NOMO-1 (cell line): ENCODE measurements at regions not wholly inside any gene's neighbourhood (a gene's known extent, or its start where the extent isn't known, plus 50 kb on each side); places are given as distances from the start of the nearest gene placed in this dataset.

ENCODE experiments used
- DNase-seq, 2 experiments: peaks; one replicate each; lab custom pipeline; 2025; ENCODE audit not compliant: unreplicated experiment in 2 of 2; lab: John Stamatoyannopoulos, UW

GRCh38 chr3:79928687-79929408, 161.1 kb upstream of the ROBO1 start:
- DNase-seq: no peak

- DNase-seq: no peak
These were observed 158.7 kb upstream of the ROBO1 start for GRCh38 chr3:79926522-79926921.

GRCh38 chr3:79922633-79923032, 154.8 kb upstream of the ROBO1 start:
- DNase-seq: no peak

GRCh38 chr3:79917561-79917960, 149.8 kb upstream of the ROBO1 start:
- no peak for DNase-seq

GRCh38 chr3:79910337-79910736, 142.5 kb upstream of the ROBO1 start:
- DNase-seq: no peak

- no peak for DNase-seq
These were observed 138.3 kb upstream of the ROBO1 start for GRCh38 chr3:79906106-79906505.

- no peak for DNase-seq
These were observed 134.4 kb upstream of the ROBO1 start for GRCh38 chr3:79902151-79902550.

DNA sequence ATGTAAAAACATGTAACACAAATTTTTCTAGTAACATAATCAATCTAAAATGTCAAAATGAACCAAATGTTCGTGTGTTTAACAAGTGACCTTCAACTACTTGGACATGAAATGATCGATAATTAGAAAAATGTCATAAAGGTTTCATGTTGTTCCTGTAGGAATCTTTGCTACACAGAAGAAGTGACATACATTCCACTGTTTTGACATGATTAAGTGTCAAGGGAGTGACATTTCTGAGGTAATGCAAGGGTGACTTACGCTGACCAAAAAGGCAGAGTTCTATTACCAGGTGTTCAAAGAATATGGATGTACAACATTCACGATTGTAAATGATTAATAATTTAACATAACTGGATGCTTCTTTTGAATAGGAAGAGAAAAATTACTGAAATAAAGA, 131.1 kb upstream of the ROBO1 start:
- DNase-seq: no peak

- DNase-seq: no peak
These were observed 128.3 kb upstream of the ROBO1 start for GRCh38 chr3:79896086-79896485.

DNA sequence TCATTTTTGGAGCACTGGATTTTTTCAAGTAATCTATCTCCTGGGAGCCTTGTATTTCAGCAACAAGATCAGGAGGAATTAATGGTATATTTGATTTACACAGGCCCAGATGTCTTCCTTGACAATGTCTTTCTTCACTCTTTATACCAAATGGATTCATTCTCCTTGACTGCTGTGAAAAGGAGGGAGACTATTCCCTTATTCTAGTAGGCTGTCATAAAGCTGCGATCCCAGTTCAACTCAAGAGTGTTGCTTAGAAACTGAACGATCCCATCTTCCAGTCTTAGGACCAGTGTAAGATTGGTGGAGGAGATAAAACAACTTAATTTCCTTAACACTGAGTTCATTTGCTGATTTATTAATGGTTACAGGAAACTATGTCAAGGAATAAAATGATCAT, 119.4 kb upstream of the ROBO1 start:
- DNase-seq: no peak

GRCh38 chr3:79886204-79886603, 118.4 kb upstream of the ROBO1 start:
- DNase-seq: no peak

GRCh38 chr3:79885407-79885806, 117.6 kb upstream of the ROBO1 start:
- no peak for DNase-seq

GRCh38 chr3:79884354-79884753, 116.6 kb upstream of the ROBO1 start:
- no peak for DNase-seq

GRCh38 chr3:79881431-79881830, 113.6 kb upstream of the ROBO1 start:
- no peak for DNase-seq

- DNase-seq: no peak
These were observed 110.9 kb upstream of the ROBO1 start for GRCh38 chr3:79878708-79879107.

DNA sequence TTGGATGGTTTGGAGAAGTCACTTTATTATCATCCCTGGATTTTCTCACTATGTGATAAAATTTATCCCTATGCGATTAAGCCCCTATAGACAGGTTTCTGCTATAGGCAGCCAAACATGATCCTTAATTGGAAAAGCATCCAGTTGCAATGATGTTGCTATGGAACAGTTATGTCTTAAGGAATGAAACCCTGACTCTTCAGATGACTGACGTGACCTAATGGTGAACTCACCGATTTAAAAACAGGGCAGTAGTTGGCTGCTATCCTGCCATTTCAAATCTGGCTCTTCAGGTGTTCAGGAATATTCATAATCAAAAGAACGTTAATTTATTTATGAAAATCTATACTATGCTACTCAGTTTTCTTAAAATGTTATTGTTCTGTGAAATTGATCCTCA, 106.8 kb upstream of the ROBO1 start:
- no peak for DNase-seq

- DNase-seq: no peak
These were observed 104.7 kb upstream of the ROBO1 start for GRCh38 chr3:79872483-79872882.

GRCh38 chr3:79871656-79872055, 103.9 kb upstream of the ROBO1 start:
- no peak for DNase-seq

- DNase-seq: no peak
These were observed 102.5 kb upstream of the ROBO1 start for GRCh38 chr3:79870313-79870620.

GRCh38 chr3:79869461-79870312, 101.9 kb upstream of the ROBO1 start:
- DNase-seq: no peak

- DNase-seq: no peak
These were observed 98.4 kb upstream of the ROBO1 start for GRCh38 chr3:79866162-79866561.

DNA sequence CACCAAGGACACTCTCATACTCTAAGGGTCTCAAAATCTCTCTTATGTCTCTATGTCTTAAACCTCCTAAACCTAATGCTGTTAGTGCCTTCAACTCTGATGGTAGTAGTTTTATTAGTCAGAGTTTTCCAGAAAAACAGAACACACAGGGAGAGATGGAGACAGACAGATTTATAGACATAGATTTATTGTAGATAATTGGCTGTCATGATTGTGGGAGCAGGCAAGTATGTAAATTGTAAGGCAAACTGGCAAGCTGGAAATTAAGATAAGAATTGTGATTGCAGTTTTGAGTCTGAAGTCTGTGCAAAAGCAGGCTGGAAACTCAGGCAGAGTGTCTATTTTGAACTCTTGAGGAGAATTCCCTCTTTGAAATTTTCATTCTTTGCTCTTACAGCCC, 96.3 kb upstream of the ROBO1 start:
- DNase-seq: no peak
